Type B pancreatic cell (in vitro differentiated cells): ENCODE measurements at regions not wholly inside any gene's neighbourhood (a gene's known extent, or its start where the extent isn't known, plus 50 kb on each side); places are given as distances from the start of the nearest gene placed in this dataset.
"Not testable (repeated sequence)": the region's sequence is repeated elsewhere in the genome, so short reads cannot be mapped to it uniquely, and the experiment has no call there.

Source experiments
- DNase-seq: peaks from one replicate; pipeline ENCODE4 v3.0.0; 2021; ENCODE audit warnings: mixed read lengths; ENCODE audit not compliant: unreplicated experiment; ENCODE audit errors: extremely low spot score
- H3K27ac Mint-ChIP-seq: 2 replicates; pipeline ENCODE4 v1.8.0; 2021; ENCODE audit warnings: mild to moderate bottlenecking, mixed read lengths
- H3K27me3 Mint-ChIP-seq: 2 replicates; pipeline ENCODE4 v1.8.0; 2021; ENCODE audit warnings: mixed read lengths
- H3K36me3 Mint-ChIP-seq: 2 replicates; pipeline ENCODE4 v1.8.0; 2021; ENCODE audit warnings: mixed read lengths
- H3K4me1 Mint-ChIP-seq: one replicate; pipeline ENCODE4 v1.8.0; 2021; ENCODE audit warnings: mixed read lengths; ENCODE audit not compliant: unreplicated experiment
- H3K4me3 Mint-ChIP-seq: 2 replicates; pipeline ENCODE4 v1.8.0; 2021; ENCODE audit warnings: mild to moderate bottlenecking, mixed read lengths
- H3K9me3 Mint-ChIP-seq: 2 replicates; pipeline ENCODE4 v1.8.0; 2021; ENCODE audit warnings: mixed read lengths
- TF ChIP-seq, protein P1 (sequence below): fragments of 200-600 bp; sonication (generic); conservative IDR thresholded peaks from 2 replicates; pipeline ENCODE4 v1.5.0; 2021; ENCODE audit warnings: antibody characterized with exemption, mild to moderate bottlenecking

DNA sequence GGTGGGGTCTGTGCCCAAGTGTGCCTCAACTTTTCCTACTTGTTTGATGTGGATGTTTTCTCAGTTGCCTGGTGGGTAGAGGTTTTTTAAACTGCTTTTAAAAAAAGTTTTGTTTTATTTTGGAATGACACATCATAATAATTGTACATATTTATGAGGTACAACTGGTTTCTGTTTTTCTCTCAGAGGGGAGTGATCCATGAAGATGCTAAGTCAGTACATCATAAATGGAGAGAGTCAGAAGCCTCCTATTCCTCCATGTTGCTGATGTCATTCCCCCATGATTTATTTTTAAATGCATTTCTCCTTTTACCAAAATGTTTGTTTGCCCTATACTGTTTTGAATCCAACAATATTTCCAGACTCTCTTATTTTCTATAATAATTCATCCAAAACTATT, 77.3 kb upstream of the CLVS2 start:
- Mint-ChIP-seq H3K27ac (no peak overlapping the region), H3K36me3 (no peaks in the 10 kb centered on the region), H3K4me3 (no peak overlapping the region), H3K9me3 (peaks cover 9% of the 10 kb centered on the region), H3K27me3 (no peaks in the 10 kb centered on the region), H3K4me1 (no peaks in the 10 kb centered on the region)
- DNase-seq, result no peak
- TF ChIP-seq, protein P1, sequence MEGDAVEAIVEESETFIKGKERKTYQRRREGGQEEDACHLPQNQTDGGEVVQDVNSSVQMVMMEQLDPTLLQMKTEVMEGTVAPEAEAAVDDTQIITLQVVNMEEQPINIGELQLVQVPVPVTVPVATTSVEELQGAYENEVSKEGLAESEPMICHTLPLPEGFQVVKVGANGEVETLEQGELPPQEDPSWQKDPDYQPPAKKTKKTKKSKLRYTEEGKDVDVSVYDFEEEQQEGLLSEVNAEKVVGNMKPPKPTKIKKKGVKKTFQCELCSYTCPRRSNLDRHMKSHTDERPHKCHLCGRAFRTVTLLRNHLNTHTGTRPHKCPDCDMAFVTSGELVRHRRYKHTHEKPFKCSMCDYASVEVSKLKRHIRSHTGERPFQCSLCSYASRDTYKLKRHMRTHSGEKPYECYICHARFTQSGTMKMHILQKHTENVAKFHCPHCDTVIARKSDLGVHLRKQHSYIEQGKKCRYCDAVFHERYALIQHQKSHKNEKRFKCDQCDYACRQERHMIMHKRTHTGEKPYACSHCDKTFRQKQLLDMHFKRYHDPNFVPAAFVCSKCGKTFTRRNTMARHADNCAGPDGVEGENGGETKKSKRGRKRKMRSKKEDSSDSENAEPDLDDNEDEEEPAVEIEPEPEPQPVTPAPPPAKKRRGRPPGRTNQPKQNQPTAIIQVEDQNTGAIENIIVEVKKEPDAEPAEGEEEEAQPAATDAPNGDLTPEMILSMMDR, result no peak

DNA sequence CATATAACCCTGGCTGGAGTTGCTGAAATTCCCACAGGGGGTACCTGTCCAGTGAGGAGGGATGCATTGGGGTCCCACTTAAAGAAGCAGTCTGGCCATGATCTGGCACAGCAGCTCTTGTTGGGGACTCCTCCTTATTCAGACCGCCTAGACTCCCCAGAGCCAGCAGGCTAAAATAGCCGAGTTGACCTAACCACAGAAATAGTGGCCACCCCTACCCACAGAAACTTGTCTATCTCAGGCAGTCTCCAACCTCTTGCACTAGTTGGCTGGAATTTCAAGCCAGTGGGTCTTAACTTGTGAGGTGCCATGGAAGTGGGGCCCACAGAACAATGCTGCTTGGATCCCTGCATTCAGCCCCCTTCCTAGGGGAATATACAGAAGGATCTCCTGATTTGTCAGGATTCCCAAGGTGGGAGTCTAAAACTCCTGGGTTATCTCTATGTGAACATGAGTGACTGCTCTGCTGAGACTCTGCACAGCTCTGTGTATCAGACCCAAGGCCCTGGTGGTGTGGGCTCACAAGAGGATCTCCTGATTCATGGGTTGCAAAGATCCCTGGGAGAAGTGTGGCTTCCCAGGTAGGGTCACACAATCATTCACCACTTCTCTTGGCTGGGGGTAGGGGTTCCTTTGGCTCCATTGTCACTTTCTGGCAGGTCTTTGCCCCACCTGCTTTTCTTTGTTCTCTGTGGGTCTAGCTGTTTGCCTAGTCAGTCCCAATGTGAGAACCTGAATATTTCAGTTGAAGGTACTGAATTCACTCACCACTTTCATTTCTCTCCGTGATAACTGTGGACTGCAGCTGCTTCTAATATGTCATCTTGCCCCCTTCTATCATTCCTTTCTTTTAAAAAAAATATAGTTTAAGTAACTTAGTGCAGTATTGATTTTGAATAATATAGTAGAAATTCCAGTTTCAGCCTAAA, 65.5 kb upstream of the CLVS2 start:
- Mint-ChIP-seq H3K27ac (no peak overlapping the region), H3K4me3 (no peak overlapping the region), H3K36me3 (no peaks in the 10 kb centered on the region), H3K9me3 (no peaks in the 10 kb centered on the region), H3K27me3 (no peaks in the 10 kb centered on the region), H3K4me1 (no peaks in the 10 kb centered on the region)
- DNase-seq, result no peak
- TF ChIP-seq, protein P1, result no peak

DNA sequence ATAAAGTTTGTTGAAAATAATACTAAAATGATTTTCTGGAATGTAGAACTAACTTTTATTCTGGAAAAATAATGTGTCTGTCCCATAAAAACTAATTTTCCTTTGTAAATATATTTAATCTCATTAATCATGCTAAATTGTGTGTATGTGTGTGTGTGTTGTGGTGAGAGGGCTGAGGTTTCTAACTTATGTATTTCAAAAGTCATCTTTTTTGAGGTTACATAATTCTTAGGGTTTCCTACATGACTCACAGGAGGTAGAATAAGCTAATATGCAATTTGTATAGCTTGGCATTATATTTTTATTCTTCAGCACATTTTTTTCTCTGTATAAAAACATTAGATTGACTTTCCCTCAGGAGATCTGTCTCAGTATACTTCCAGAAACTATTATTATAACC, 64.1 kb upstream of the CLVS2 start:
- Mint-ChIP-seq H3K9me3 (no peaks in the 10 kb centered on the region), H3K27ac (no peak overlapping the region), H3K36me3 (no peaks in the 10 kb centered on the region), H3K4me3 (no peak overlapping the region), H3K27me3 (no peaks in the 10 kb centered on the region), H3K4me1 (no peaks in the 10 kb centered on the region)
- no peak for DNase-seq
- TF ChIP-seq, protein P1, result no peak

DNA sequence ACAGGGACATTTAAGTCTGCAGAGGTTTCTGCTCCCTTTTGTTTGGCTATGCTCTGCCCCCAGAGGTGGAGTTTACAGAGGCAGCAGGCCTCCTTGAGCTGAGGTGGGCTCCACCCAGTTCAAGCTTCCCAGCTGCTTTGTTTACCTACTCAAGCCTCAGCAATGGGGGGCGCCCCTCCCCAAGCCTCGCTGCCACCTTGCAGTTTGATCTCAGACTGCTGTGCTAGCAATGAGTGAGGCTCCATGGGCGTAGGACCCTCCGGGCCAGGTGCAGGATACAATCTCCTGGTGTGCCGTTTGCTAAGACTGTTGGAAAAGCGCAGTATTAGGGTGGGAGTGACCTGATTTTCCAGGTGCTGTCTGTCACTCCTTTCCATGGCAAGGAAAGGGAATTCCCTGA, 51.1 kb upstream of the CLVS2 start:
- not testable (repeated sequence) for H3K27ac Mint-ChIP-seq, H3K27me3 Mint-ChIP-seq, H3K36me3 Mint-ChIP-seq

More for the DNA sequence above, 51.1 kb upstream of the CLVS2 start:
- H3K4me1 Mint-ChIP-seq, DNase-seq, H3K4me3 Mint-ChIP-seq, H3K9me3 Mint-ChIP-seq: not testable (repeated sequence)
